ENCODE measurements at regions not wholly inside any gene's neighbourhood (a gene's known extent, or its start where the extent isn't known, plus 50 kb on each side); places are given as distances from the start of the nearest gene placed in this dataset.
"Not testable (repeated sequence)": the region's sequence is repeated elsewhere in the genome, so short reads cannot be mapped to it uniquely, and the experiment has no call there.

- DNase-seq (ENCODE audit: low read depth) = no peak
These were observed 739.0 kb upstream of the NCAM2 start for GRCh38 chr21:20259031-20259867.

GRCh38 chr21:20260124-20260523, 738.1 kb upstream of the NCAM2 start:
- DNase-seq (ENCODE audit: low read depth) = no peak

GRCh38 chr21:20261364-20261763, 736.8 kb upstream of the NCAM2 start:
- no peak for DNase-seq (ENCODE audit: low read depth)

GRCh38 chr21:20265707-20266440, 732.3 kb upstream of the NCAM2 start:
- no peak for DNase-seq (ENCODE audit: low read depth)

- DNase-seq (ENCODE audit: low read depth) = no peak
These were observed 731.8 kb upstream of the NCAM2 start for GRCh38 chr21:20266441-20266710.

GRCh38 chr21:20270365-20271055, 727.7 kb upstream of the NCAM2 start:
- DNase-seq (ENCODE audit: low read depth) = no peak

- no peak for DNase-seq (ENCODE audit: low read depth)
These were observed 725.3 kb upstream of the NCAM2 start for GRCh38 chr21:20272791-20273362.

- no peak for DNase-seq (ENCODE audit: low read depth)
These were observed 721.8 kb upstream of the NCAM2 start for GRCh38 chr21:20276377-20276776.

- DNase-seq (ENCODE audit: low read depth) = no peak
These were observed 721.3 kb upstream of the NCAM2 start for GRCh38 chr21:20276954-20277353.

- no peak for DNase-seq (ENCODE audit: low read depth)
These were observed 714.4 kb upstream of the NCAM2 start for GRCh38 chr21:20283836-20284235.

GRCh38 chr21:20292280-20292679, 705.9 kb upstream of the NCAM2 start:
- DNase-seq (ENCODE audit: low read depth) = no peak

GRCh38 chr21:20292854-20293253, 705.4 kb upstream of the NCAM2 start:
- DNase-seq (ENCODE audit: low read depth) = not testable (repeated sequence)

- no peak for DNase-seq (ENCODE audit: low read depth)
These were observed 696.8 kb upstream of the NCAM2 start for GRCh38 chr21:20301395-20301794.

GRCh38 chr21:20302084-20302483, 696.1 kb upstream of the NCAM2 start:
- no peak for DNase-seq (ENCODE audit: low read depth)

- DNase-seq (ENCODE audit: low read depth) = no peak
These were observed 691.4 kb upstream of the NCAM2 start for GRCh38 chr21:20306836-20307235.

GRCh38 chr21:20308586-20309315, 689.5 kb upstream of the NCAM2 start:
- DNase-seq (ENCODE audit: low read depth) = no peak

- no peak for DNase-seq (ENCODE audit: low read depth)
These were observed 686.9 kb upstream of the NCAM2 start for GRCh38 chr21:20311234-20311787.

- no peak for DNase-seq (ENCODE audit: low read depth)
These were observed 685.2 kb upstream of the NCAM2 start for GRCh38 chr21:20313013-20313412.

GRCh38 chr21:20315042-20315441, 683.2 kb upstream of the NCAM2 start:
- DNase-seq (ENCODE audit: low read depth) = no peak

- DNase-seq (ENCODE audit: low read depth) = no peak
These were observed 668.6 kb upstream of the NCAM2 start for GRCh38 chr21:20329636-20330035.

- DNase-seq (ENCODE audit: low read depth) = no peak
These were observed 667.6 kb upstream of the NCAM2 start for GRCh38 chr21:20330652-20331051.

All from LHCN-M2 (cell line).